OCI-LY7 (cell line): ENCODE measurements at regions not wholly inside any gene's neighbourhood (a gene's known extent, or its start where the extent isn't known, plus 50 kb on each side); places are given as distances from the start of the nearest gene placed in this dataset.

Source experiments
- BruUV-seq: library from RNA; stranded (reverse); fragments of 400-500 nt; replicated peaks from 2 replicates; lab custom pipeline; 2021; lab: Mats Ljungman, UMichigan
- CTCF ChIA-PET: fragments of 300-600 bp; sonication (Branson Sonifier 250); formaldehyde crosslinking; loops from one replicate; lab custom pipeline; 2022; ENCODE audit warnings: antibody characterized with exemption; ENCODE audit not compliant: unreplicated experiment; lab: Charles Lee
- POLR2A ChIA-PET: fragments of 300-600 bp; sonication (Branson Sonifier 250); formaldehyde crosslinking; loops from one replicate; lab custom pipeline; 2022; ENCODE audit warnings: antibody characterized with exemption; lab: Charles Lee
- DNase-seq: peaks from one replicate; pipeline ENCODE4 v3.0.0-alpha.2; 2015; ENCODE audit warnings: low spot score
- H2AFZ ChIP-seq: fragments of 200-600 bp; sonication (generic), shearing (Covaris generic); 2 replicates; pipeline ENCODE4 v1.6.1; 2014; ENCODE audit warnings: mild to moderate bottlenecking, antibody characterized with exemption, low read length, moderate library complexity
- H3K27ac ChIP-seq: fragments of 200-600 bp; sonication (generic); 2 replicates; pipeline ENCODE4 v1.5.1; 2014; ENCODE audit warnings: mixed run types, low read depth, mild to moderate bottlenecking, moderate library complexity, low read length, inconsistent platforms; ENCODE audit not compliant: poor library complexity, severe bottlenecking
- H3K36me3 ChIP-seq: fragments of 200-600 bp; sonication (generic); 2 replicates; pipeline ENCODE4 v1.6.1; 2014; ENCODE audit warnings: mild to moderate bottlenecking, antibody characterized with exemption, low read length, moderate library complexity, mixed read lengths; ENCODE audit not compliant: insufficient read depth
- H3K4me1 ChIP-seq: fragments of 200-600 bp; sonication (generic); 2 replicates; pipeline ENCODE4 v1.5.1; 2014; ENCODE audit warnings: mild to moderate bottlenecking, low read length; ENCODE audit not compliant: insufficient read depth, poor library complexity, severe bottlenecking
- H3K4me2 ChIP-seq: fragments of 200-600 bp; sonication (generic); 2 replicates; pipeline ENCODE4 v1.6.1; 2014; ENCODE audit warnings: mild to moderate bottlenecking, low read length
- H3K4me3 ChIP-seq: fragments of 200-600 bp; sonication (generic); 2 replicates; pipeline ENCODE4 v1.5.1; 2014; ENCODE audit warnings: mild to moderate bottlenecking, low read depth, low read length; ENCODE audit not compliant: poor library complexity, severe bottlenecking
- H3K79me2 ChIP-seq: fragments of 200-600 bp; sonication (generic); 2 replicates; pipeline ENCODE4 v1.6.1; 2016; ENCODE audit warnings: low read depth, mild to moderate bottlenecking, low read length, moderate library complexity, mixed read lengths; ENCODE audit not compliant: insufficient read depth
- H3K9me2 ChIP-seq: fragments of 200-600 bp; sonication (generic); 2 replicates; pipeline ENCODE4 v1.6.1; 2016; ENCODE audit warnings: mild to moderate bottlenecking, low read length, mixed read lengths; ENCODE audit not compliant: insufficient read depth
- H3K9me3 ChIP-seq: fragments of 200-600 bp; sonication (generic); 2 replicates; pipeline ENCODE4 v1.6.1; 2014; ENCODE audit warnings: mild to moderate bottlenecking, mixed run types, low read length, mixed read lengths
- H4K20me1 ChIP-seq: fragments of 200-600 bp; sonication (generic); 2 replicates; pipeline ENCODE4 v1.6.1; 2014; ENCODE audit warnings: mild to moderate bottlenecking, antibody characterized with exemption, low read length, moderate library complexity, mixed read lengths; ENCODE audit not compliant: insufficient read depth
- CTCF ChIP-seq: fragments of 200-600 bp; sonication (generic); conservative IDR thresholded peaks from 2 replicates; pipeline ENCODE4 v1.5.1; 2014; ENCODE audit warnings: mild to moderate bottlenecking, antibody characterized with exemption, low read length, moderate library complexity, mixed read lengths
- EZH2phosphoT487 ChIP-seq: fragments of 200-600 bp; sonication (generic); IDR thresholded peaks from 2 replicates; pipeline ENCODE4 v1.6.1; 2018; ENCODE audit warnings: low read depth, borderline replicate concordance, mild to moderate bottlenecking, mixed run types, antibody characterized with exemption, low read length, moderate library complexity, mixed read lengths
- intact Hi-C: fragments of 100-400 bp; cut with micrococcal nuclease; formaldehyde crosslinking; loops from one replicate; pipeline ENCODE4 v1.10.0; 2022; ENCODE audit not compliant: unreplicated experiment

GRCh38 chr20:24095303-24095702 is 106.7 kb upstream of the GGTLC1 start:
- no TSS peak for BruUV-seq
- CTCF ChIA-PET: no interaction called here
- POLR2A ChIA-PET: no interaction called here

DNA sequence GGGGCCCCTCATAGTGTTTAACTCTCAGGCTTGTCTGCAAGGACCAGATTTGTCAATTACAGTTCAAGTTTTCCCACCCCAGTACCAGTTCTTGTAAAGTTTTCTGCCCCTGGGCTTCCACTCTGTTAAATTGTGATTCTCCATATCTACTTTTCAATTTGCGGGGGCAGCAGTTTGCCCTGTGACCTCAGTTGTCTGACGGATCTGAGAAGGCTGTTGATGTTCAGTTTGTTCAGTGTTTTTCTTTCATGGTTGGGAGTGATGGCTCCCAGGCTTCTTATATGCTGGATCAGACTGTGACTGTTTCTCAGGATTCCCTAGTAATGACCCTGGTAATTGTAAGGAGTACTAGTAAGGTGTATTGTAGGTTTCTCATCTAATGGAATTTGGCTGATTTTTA is 101.0 kb upstream of the GGTLC1 start:
- no peak overlapping the region for H2AFZ ChIP-seq
- H3K36me3 ChIP-seq: no peaks in the 10 kb centered on the region
- H3K4me1 ChIP-seq: no peaks in the 10 kb centered on the region
- no peak overlapping the region for H3K27ac ChIP-seq
- H3K4me3 ChIP-seq: no peak overlapping the region
- H4K20me1 ChIP-seq: no peaks in the 10 kb centered on the region
- no peak for DNase-seq
- intact Hi-C loops: no loop called here
- no peak overlapping the region for H3K4me2 ChIP-seq
- CTCF ChIA-PET: no interaction called here
- POLR2A ChIA-PET: no interaction called here
- H3K79me2 ChIP-seq: no peaks in the 10 kb centered on the region
- TF ChIP-seq CTCF (no peak), EZH2phosphoT487 (no peak)
- no TSS peak for BruUV-seq
- no peaks in the 10 kb centered on the region for H3K9me3 ChIP-seq
- no peaks in the 10 kb centered on the region for H3K9me2 ChIP-seq

More at GRCh38 chr20:24095303-24095702, 106.7 kb upstream of the GGTLC1 start:
- TF ChIP-seq CTCF: no peak
- TF ChIP-seq EZH2phosphoT487: no peak
- Histone ChIP-seq H4K20me1 (no peaks in the 10 kb centered on the region), H3K36me3 (no peaks in the 10 kb centered on the region), H3K27ac (no peak overlapping the region), H3K4me2 (no peak overlapping the region), H3K79me2 (no peaks in the 10 kb centered on the region), H3K4me1 (no peaks in the 10 kb centered on the region), H3K9me3 (no peaks in the 10 kb centered on the region), H2AFZ (no peak overlapping the region), H3K9me2 (no peaks in the 10 kb centered on the region), H3K4me3 (no peak overlapping the region)
- no peak for DNase-seq
- intact Hi-C loops: no loop called here

- Histone ChIP-seq H3K36me3 (no peaks in the 10 kb centered on the region), H3K79me2 (no peaks in the 10 kb centered on the region), H2AFZ (no peak overlapping the region), H3K4me2 (no peak overlapping the region), H3K9me2 (no peaks in the 10 kb centered on the region), H3K4me1 (no peaks in the 10 kb centered on the region), H3K4me3 (no peak overlapping the region), H3K9me3 (no peaks in the 10 kb centered on the region), H3K27ac (no peak overlapping the region), H4K20me1 (no peaks in the 10 kb centered on the region)
- no peak for DNase-seq
- no TSS peak for BruUV-seq
- intact Hi-C loops: no loop called here
- CTCF ChIA-PET: no interaction called here
- TF ChIP-seq CTCF: no peak
- no peak for TF ChIP-seq EZH2phosphoT487
- POLR2A ChIA-PET: interaction anchor here (0.9 kb wide), 1 partner anchor 13 kb away, joined by 3 read pairs; no protein-coding TSS in a partner anchor
These were observed 97.5 kb upstream of the GGTLC1 start for GRCh38 chr20:24086121-24086520.
